ENCODE measurements at regions not wholly inside any gene's neighbourhood (a gene's known extent, or its start where the extent isn't known, plus 50 kb on each side); places are given as distances from the start of the nearest gene placed in this dataset.

GRCh38 chr12:45504316-45505010 is 225.0 kb upstream of the ARID2 start:
- TF ChIP-seq CTCF (IDR thresholded peaks at IDR 0.05) (no peak), POLR2A (IDR thresholded peaks at IDR 0.05) (no peak)
- Histone ChIP-seq H3K36me3 (replicated peaks in 1 of 2; ENCODE audit: insufficient read depth in 1 of 2, low read depth in 2 of 2) (no peaks in the 10 kb centered on the region), H3K27ac (no peak overlapping the region), H3K9me3 (no peaks in the 10 kb centered on the region), H3K4me3 (no peak overlapping the region), H3K27me3 (no peaks in the 10 kb centered on the region), H3K4me1 (no peaks in the 10 kb centered on the region)
- WGBS, 2 donors, result 77 to 80% methylated on average over 6 of the region's 6 CpGs
- DNase-seq (no peak), ATAC-seq (no peak)
- intact Hi-C loops (cut with DNase I), result no loop called here

GRCh38 chr12:45509187-45509586 is 220.3 kb upstream of the ARID2 start:
- Histone ChIP-seq H3K9me3 (no peaks in the 10 kb centered on the region), H3K4me1 (no peaks in the 10 kb centered on the region), H3K27ac (no peak overlapping the region), H3K4me3 (no peak overlapping the region), H3K36me3 (replicated peaks in 1 of 2; ENCODE audit: insufficient read depth in 1 of 2, low read depth in 2 of 2) (no peaks in the 10 kb centered on the region), H3K27me3 (no peaks in the 10 kb centered on the region)
- no peak for DNase-seq
- ATAC-seq, result no peak
- TF ChIP-seq CTCF (IDR thresholded peaks at IDR 0.05), result no peak
- no peak for TF ChIP-seq POLR2A (IDR thresholded peaks at IDR 0.05)
- WGBS, 2 donors, result 40 to 67% methylated on average over 1 to 2 of the region's 2 CpGs
- intact Hi-C loops (cut with DNase I), result no loop called here

GRCh38 chr12:45509621-45510020 is 219.9 kb upstream of the ARID2 start:
- no peak overlapping the region for H3K4me3 ChIP-seq
- H3K27me3 ChIP-seq, result no peaks in the 10 kb centered on the region
- H3K9me3 ChIP-seq, result no peaks in the 10 kb centered on the region
- H3K4me1 ChIP-seq, result no peaks in the 10 kb centered on the region
- H3K27ac ChIP-seq, result no peak overlapping the region
- DNase-seq (no peak), ATAC-seq (no peak)
- H3K36me3 ChIP-seq (replicated peaks in 1 of 2; ENCODE audit: insufficient read depth in 1 of 2, low read depth in 2 of 2), result no peaks in the 10 kb centered on the region
- TF ChIP-seq POLR2A (IDR thresholded peaks at IDR 0.05) (no peak), CTCF (IDR thresholded peaks at IDR 0.05) (no peak)
- intact Hi-C loops (cut with DNase I), result no loop called here
- 91% methylated on average over 1 of the region's 1 CpG; no CpG with 5 or more reads in 1 of the 2 donors for WGBS, 2 donors

- Histone ChIP-seq H3K4me1 (no peaks in the 10 kb centered on the region), H3K27me3 (no peaks in the 10 kb centered on the region), H3K36me3 (replicated peaks in 1 of 2; ENCODE audit: insufficient read depth in 1 of 2, low read depth in 2 of 2) (no peaks in the 10 kb centered on the region), H3K27ac (no peak overlapping the region), H3K9me3 (no peaks in the 10 kb centered on the region), H3K4me3 (no peak overlapping the region)
- DNase-seq (no peak), ATAC-seq (no peak)
- WGBS, 2 donors, result 73 to 80% methylated on average over 3 of the region's 3 CpGs
- intact Hi-C loops (cut with DNase I), result no loop called here
- no peak for TF ChIP-seq CTCF (IDR thresholded peaks at IDR 0.05)
- no peak for TF ChIP-seq POLR2A (IDR thresholded peaks at IDR 0.05)
Observed at GRCh38 chr12:45517381-45517780, 212.1 kb upstream of the ARID2 start.
